HG03520 (cell line): ENCODE measurements at regions not wholly inside any gene's neighbourhood (a gene's known extent, or its start where the extent isn't known, plus 50 kb on each side); places are given as distances from the start of the nearest gene placed in this dataset.

Source experiments
- ATAC-seq: cut with Tn5 transposase; IDR thresholded peaks from one replicate; pipeline ENCODE4 v1.9.1; 2021; ENCODE audit warnings: mild to moderate bottlenecking, moderate library complexity; ENCODE audit not compliant: unreplicated experiment

DNA sequence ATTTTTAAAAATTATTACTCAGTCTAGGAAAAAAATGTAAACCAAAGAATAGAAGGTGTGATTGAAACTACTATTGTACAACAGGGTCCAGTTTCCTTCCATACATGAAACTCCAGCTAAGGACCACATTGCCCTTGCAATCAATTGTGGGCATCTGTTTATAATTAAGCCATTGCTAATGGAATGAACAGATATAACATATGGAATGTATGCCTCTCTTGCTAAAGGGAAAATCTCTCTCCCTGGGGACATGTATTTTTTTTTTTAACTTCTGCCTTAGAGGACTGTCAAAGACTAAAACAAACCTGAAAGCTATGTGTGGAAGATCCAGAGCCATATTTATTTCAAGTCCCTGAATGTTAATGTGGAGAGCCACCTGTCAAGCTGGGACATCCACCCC, 336.8 kb upstream of the MANEA start:
- no peak for ATAC-seq

GRCh38 chr6:95242560-95242959, 334.8 kb upstream of the MANEA start:
- no peak for ATAC-seq

GRCh38 chr6:95243053-95243452, 334.3 kb upstream of the MANEA start:
- ATAC-seq = no peak

- no peak for ATAC-seq
Observed at GRCh38 chr6:95244751-95245150, 332.6 kb upstream of the MANEA start.

- no peak for ATAC-seq
Observed at GRCh38 chr6:95248499-95248898, 328.8 kb upstream of the MANEA start.

DNA sequence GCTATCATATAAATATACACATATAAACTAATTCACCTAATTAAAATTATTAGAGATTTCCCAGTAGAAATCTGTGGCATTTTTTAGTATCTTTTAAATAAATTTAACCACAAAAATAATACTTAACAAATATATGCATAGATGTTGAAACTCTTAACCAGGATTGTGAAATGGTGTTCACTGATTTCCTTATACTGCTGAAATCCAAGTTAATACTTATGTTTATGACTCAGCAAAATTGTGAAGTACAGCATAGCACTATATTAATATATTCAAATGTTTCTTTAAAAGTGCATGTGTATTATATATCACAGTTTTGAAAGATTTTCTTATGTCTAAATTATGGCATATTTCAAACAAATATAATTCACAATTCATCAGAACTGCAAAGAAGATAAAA, 328.2 kb upstream of the MANEA start:
- ATAC-seq = no peak

DNA sequence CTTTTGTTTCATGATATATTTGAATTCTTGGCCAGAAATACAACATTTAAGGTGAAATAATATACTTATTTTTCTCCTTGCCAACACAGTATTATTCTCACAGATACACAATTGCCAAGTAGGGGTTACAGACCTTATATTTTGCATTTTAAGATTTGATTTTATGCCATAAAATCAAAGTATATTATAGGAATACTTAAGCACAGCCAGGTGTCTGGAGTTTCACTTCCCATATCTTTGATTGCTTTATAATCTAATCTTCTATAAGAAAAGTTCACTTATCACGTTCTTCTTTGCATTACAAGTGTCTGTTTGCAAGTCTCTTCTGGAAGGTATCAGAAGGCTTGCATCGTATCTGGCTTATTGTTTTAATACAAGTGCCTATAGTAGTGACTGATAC, 327.7 kb upstream of the MANEA start:
- ATAC-seq = no peak

DNA sequence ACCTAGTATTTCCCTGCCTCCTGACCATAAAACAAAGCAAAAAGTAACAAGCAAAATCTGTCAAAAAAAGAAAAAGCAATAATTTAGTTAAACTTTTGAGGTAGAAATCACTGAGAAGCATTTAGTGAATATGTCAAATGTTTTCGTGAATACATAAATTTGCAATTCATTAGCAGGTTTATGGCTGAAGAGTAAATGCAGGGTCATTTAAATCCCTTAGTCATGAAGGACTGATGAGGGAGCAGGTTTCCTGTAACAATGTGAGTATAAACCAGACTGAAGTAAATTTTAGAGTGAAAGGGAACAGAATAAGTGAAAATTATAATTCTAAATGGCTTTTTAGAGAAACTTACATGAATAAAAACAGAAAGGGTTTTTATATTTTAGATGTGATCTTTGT, 313.5 kb upstream of the MANEA start:
- no peak for ATAC-seq

GRCh38 chr6:95266537-95267258, 310.6 kb upstream of the MANEA start:
- ATAC-seq = no peak

GRCh38 chr6:95274686-95275235, 302.6 kb upstream of the MANEA start:
- ATAC-seq = no peak

DNA sequence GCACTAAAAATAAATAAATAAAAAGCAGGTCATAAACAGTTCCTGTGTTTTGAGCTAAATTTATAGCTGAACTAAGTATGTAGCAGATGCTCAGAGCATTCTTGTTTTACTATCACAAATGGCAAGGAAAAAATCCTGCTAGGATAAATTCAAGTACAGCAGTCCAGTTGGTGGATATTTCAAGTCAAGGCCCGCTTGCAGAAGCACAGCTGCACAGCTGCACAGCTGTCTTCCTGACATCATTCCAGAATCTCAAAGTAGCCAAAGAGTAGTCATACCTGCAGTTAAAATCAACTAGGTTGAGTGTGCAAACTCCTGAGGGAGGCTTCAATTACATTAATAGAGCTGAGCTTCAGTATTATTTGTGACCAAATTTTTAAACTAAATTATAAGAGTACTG, 297.7 kb upstream of the MANEA start:
- ATAC-seq = no peak

GRCh38 chr6:95280686-95281273, 296.6 kb upstream of the MANEA start:
- no peak for ATAC-seq

- no peak for ATAC-seq
Observed at GRCh38 chr6:95285881-95286280, 291.5 kb upstream of the MANEA start.

GRCh38 chr6:95286874-95287273, 290.5 kb upstream of the MANEA start:
- ATAC-seq = no peak

DNA sequence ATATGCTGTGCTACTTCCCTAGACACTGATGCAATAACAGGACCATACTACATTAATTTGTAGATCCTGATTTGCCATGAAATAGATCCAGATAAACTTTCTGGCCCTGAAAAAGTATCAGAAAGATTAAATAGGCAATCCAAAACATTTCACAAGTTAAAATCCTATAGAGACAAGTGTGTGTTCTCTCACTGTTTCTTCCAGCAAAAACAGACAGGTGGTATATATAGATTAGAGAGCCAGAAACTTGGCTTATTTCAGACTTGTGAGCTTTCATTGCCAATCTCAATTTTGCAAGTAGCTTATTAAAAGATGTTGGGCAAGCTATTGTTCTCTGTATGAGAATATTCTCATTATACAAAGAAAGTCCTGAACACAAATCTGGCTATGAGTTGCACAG, 289.1 kb upstream of the MANEA start:
- no peak for ATAC-seq

DNA sequence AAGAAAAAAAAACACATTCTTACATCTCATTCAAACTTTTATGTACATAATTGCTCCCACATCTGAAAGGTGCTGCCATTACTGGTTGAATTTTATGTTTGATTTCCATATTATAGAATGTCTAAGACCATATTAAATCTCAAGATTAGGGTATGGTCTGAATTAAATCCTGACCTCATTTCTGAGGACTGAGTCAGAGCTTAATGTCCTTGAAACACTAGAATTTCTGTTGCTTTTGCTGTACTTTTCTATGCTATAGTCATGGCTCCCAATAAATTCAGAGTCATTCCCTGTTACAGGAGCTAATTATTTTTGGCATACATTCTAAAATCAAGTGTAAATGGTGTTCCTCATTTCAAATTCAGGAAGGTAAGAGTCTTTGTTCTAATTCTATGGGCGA, 285.3 kb upstream of the MANEA start:
- ATAC-seq = no peak

GRCh38 chr6:95293257-95293656, 284.1 kb upstream of the MANEA start:
- ATAC-seq = no peak

DNA sequence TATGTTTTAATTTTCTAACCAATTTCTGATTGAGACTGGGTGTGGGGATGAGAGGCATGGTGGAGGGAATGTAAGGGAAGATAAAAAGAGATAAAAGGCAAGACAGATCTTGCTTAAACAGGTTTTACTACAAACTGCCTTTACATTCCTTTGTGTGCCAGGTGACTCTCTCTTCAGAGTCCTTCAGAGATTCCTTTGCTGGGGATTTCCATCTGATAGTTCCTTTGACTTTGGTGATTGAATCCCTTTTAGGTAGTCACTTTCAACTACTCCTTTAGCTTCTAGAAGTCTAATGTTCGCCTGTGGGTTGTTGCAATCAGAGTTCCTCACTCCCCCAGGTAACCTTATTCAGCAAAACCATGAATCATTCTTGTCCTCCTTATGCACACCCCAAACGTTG, 283.3 kb upstream of the MANEA start:
- ATAC-seq = no peak

DNA sequence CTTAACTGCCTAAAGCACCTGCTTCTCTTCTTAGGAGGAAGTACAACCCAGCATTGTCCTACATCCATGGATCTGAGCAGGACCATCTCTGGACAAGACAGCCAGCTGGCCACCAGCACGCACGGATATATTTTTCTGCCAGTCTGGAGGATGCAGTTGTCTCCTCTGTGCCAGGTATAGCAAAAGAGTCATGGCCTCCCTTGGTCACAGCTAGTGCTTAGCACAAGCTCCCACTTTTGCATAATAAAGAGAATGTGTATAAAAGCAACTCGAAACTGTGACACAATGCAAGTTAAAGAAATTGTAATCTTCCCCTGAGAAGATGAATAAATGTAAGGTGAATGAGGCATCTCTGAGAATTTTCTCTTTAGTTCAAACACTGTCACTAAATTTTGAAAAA, 267.8 kb upstream of the MANEA start:
- no peak for ATAC-seq

DNA sequence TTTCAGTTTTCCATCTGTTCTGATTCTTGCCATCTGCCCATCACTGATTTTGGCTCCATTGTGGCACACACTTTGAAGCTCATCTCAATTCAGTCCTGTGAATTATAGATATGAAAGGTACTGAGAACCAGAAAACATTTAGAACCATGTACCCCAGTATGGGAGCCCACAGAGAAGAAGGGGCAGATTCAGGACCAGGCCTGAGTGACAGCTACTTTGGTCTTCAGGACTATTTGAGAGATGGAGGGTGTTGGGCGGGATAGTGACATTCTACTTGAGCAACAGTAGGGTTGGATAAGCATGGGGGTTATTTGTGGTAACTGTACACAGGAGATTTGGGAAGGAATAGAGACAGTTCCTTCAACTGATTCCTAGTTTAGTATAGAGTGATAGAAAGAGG, 259.2 kb upstream of the MANEA start:
- no peak for ATAC-seq

GRCh38 chr6:95321126-95321525, 256.2 kb upstream of the MANEA start:
- no peak for ATAC-seq

DNA sequence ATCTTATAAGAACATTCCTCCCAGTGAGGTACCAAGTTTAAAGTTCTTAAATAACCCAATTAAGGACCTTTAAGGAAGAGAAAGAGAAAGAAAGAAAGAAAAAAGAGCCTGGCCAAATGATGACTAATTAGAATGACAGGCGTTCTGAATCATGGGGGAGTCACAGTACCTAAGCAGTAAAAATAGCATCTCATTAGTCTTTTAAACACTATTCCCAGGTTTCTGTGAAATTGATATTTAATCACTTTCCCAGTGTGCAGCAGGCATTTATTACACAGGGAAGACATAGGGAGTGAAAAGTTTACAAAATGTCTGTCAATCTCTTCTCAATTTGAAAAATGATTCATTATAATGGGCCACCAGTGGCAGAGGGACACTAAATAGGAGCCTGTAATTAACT, 251.4 kb upstream of the MANEA start:
- ATAC-seq = no peak

DNA sequence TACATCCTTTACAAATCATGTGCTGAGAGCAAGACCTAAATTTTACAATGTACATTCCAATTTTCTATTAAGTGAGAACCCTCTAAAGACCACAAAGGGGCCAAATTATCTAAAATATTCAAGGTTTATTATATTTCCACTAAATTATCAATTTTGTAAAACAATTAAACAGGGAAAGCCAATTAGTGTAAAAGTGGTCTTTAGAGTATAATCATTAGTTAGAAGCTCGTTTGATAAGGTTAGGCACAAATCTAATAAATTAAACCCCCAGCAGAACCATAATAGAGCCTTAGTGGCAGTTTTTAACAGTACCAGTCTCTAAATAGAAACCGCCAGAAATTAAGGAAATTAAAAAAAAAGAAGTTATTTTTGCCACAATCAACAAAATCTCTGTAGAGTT, 249.1 kb upstream of the MANEA start:
- ATAC-seq = no peak
